ENCODE measurements at regions not wholly inside any gene's neighbourhood (a gene's known extent, or its start where the extent isn't known, plus 50 kb on each side); places are given as distances from the start of the nearest gene placed in this dataset.
A peak's percentile ranks its signal among the peaks of the same experiment; 100 is the strongest.

DNA sequence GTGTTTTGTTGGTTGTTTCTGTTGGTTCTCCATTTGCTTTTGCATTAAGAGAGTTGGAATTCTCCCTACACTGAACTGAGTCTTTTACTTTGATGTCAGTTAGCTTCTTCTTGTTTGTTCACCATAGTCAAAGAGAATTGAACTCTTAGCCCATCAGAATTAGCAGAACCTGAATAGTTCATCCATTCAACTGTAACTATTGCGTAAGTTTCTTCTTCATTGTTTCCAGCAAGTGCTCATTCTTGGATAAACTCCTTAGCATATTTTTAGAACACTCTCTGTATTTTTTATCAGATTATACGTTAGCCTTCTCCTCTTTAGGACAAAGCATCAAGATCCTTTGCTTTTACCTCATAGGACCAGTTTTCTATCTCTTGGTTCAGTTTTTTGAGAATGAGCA is 128.4 kb upstream of the RAB11FIP2 start:
- no peak for DNase-seq (ENCODE audit: low read depth in 2 of 2)

DNA sequence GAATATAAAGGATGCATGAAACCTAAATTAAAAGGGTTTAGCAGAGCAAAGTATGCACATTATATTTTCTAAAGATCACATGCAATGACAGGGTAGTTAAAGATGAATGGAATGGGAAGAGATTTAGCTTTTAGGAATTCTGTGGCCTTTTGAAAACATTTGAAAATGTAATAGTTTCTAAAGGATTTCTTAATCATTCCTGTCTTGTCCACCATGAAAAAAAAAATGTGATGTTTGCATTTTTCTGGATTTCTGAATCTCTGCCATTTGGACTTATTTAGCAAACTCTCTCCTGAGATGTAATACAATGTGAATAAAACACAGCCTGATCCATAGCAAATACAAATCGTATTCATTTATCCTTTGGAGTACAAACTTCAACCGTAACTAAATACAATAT is 126.6 kb upstream of the RAB11FIP2 start:
- DNase-seq (ENCODE audit: low read depth in 2 of 2) = peak; percentile 60 to 62

DNA sequence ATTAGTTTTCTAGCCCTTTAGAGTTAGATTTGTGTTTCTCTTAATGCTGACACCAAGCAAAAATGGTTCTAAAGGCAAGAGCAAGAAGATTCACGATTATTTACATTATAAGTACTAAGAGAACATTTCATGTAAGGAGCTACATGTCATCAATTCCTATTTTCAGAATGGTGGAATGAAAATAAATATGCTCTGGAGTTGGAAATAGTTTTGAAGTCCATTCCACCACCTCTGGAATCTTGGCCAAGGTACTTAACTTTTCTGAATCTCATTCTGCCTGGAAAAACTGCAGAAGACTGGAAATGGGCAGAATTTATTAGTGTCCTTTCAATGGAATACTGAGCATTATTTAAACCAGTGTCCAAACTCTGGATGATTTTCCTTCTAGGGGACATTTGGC is 125.1 kb upstream of the RAB11FIP2 start:
- DNase-seq (ENCODE audit: low read depth in 2 of 2) = peak; percentile 24 to 27

DNA sequence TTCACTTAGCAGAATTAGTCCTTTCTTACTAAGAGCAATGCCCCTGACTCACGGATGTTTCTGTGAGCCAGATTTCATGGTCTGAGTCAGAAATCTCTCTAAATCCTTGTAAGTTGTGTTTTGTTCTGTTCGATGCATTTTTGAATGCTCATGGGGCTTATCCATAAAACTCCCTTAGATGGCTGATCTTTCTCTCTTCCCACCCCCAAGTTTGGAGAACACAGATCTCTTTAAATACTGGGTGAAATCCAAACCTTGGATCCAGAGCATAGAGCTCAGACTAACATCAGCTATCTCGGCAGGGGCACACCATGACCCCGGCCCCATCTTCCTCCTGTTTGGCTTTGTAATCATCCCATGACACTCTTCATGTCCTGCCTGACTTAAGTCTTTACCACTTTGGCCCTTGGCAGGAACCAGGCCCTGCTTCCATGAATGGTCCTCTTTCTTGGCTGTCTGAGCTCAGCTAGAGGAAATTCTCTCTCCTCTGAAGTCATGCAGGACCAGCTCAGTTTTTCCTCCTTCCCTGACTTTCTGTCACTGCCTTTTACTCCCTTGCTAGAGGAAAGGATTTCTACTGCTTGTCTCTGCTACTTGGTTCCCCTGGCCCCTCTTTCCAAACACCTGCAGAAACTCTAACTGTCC is 120.4 kb upstream of the RAB11FIP2 start:
- peak; percentile 67 to 73 for DNase-seq (ENCODE audit: low read depth in 2 of 2)

DNA sequence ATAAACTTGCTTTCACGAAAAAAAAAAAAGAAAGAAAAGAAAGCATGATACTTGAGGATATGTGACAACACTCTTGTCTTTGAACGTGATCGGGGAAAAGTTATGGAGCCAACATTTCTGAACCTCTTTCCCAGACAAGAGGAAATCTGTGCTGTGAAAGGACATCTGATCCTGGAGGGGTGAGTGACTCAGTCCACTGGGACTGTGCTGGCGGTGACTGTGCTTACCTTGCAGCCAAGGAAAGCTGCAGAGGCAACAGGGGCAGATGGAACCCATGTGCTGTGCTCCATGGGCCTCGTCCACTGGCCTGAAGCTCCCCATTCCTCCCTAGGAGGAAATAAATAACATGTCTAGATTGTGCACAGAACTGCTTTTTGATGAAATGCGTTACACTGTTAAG is 116.5 kb upstream of the RAB11FIP2 start:
- DNase-seq (ENCODE audit: low read depth in 2 of 2) = peak in 1 of 2 experiments; percentile 17

DNA sequence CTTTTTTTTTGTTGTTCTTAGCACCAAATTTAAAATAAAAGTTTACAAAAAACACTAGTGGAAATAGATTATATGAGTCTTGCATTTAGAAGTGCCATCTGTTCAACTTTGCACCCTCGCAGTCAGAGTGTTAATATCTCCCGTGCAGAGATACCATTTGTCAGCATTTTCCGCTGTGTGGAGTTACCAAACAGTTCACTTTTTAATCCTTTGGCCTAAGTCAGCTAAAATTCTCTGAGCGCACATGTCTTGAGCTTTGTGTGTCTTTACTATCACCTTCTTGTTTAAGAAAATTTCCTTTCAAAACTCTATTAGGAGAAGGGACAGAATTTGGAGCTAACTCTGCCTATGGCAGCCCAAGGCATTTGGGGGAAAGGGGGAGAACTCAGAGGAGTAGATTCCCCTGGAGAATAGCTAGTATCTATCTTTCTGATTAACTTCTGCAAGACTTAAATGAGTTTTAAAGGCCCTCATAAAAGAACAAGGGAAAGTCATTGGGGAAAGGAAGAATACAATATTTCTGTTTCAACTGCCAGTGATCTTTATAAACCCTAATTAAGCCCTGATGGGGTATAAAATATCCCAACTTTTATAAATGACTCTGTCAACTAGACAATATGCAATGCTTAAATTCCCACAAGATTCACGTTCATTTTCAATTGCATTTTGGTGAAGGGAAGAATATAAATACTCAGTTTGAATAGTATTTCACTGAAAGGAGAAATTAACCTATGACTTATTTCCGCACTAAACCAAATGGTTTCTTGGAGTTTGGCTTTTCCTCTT is 114.9 kb upstream of the RAB11FIP2 start:
- peak in 1 of 2 experiments; percentile 20 for DNase-seq (ENCODE audit: low read depth in 2 of 2)

DNA sequence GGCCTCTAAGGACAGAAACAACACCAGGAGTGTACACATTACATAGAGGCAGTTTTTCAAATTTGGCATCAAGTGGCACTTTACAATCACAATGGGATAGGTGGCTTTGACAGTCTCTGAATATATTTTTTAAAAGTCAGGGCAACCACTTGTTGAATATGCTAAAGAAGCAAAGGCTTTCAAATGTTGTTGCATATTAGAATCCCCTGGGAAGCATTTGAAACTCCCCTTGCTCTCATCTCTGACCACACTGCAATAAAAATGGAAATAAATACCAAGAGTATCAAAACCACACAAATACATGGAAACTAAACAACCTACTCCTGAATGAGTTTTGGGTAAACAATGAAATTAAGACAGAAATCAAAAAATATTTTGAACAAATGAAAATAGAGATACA is 106.5 kb upstream of the RAB11FIP2 start:
- DNase-seq (ENCODE audit: low read depth in 2 of 2) = no peak

DNA sequence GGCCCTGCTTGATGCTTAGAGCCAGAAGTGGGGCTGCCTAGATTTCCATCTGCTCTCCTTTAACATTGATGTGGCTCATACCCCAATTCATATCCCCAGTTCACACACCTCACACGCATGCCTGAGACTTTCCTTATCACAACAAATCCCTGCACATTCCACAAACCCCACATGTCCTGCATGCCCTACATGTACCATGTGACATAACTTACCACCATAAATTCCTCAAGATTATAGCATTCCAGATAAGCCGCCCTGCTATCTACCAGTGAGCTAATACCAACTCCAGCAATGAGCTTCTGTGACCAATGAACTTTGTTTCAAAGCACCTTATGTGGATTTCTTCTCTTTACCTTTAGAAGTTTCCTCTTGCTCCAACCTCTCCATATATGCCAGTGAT is 104.7 kb upstream of the RAB11FIP2 start:
- no peak for DNase-seq (ENCODE audit: low read depth in 2 of 2)

DNA sequence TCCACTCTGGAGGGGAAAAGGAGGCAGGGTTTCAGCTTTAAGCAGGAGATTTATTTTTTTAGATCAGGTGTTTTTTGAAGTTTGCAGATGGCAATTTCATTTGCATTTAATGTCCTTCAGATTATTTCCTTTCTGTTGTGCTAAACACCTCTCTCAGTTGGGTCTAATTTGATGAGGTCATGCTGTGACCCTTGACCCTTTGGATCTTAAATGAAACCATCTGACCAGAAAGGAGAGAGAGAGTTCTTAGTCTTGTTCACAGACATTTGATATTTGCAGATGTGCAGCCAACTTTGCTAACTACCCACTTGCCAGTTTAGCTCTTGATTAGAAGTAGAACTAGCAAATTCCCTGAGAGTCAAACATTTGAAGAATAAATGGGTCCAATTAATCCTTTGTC is 101.5 kb upstream of the RAB11FIP2 start:
- DNase-seq (ENCODE audit: low read depth in 2 of 2) = no peak

DNA sequence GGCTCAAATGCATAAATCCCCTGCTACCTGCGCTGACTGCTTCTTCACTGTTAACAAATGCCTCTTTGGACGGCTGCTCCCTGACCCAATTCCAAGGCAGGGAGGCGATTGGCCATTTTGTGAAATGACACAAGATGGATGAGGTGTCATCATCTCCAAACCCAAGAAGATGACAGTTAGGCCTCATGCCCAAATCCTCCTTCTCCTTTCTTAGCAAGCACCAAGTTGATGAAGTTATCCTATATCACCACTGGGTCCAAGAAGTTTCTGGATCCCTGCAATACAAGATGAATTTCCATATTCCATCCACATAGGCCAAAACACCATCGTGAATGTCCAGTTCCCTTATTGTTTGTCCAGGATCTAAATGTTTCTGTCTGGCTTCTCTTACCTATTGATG is 98.5 kb upstream of the RAB11FIP2 start:
- DNase-seq (ENCODE audit: low read depth in 2 of 2) = no peak

DNA sequence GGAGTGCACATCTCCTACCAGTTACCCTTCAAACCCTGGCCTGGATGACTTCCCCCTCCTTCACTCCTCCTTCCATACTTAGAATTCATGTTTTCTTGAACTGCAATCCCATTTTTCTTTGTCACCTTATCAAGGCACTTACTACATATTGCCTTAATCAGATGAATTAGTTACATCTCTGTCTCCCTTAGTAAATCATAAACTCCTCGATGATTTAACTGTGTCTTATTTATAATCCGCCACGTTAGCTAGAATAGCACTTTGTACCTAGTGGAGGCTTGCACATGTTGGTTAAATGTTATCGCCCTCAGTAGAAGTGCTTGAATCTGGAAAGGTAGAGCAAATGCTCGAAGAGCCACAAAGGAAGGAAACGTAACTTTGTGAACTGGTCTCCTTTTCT is 94.7 kb upstream of the RAB11FIP2 start:
- no peak for DNase-seq (ENCODE audit: low read depth in 2 of 2)

DNA sequence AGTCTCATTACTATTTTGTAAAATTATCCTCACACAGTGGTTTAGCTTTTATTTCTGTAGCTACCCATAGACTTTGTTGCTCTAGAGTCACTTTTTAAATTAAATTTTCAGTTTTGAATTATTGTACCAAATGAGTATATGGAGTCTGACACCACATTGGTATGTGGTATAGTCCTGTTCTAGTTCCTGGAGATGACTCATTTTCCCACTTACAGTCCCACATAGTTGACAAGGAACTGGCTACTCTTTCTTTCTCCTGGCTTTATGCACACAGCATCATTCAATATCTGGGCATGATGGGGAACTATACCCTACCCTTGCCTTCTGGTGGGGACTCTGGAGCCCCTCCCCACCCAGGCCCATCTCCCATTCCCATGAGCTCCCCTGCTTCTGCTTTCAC is 92.6 kb upstream of the RAB11FIP2 start:
- peak; percentile 7 to 11 for DNase-seq (ENCODE audit: low read depth in 2 of 2)

DNA sequence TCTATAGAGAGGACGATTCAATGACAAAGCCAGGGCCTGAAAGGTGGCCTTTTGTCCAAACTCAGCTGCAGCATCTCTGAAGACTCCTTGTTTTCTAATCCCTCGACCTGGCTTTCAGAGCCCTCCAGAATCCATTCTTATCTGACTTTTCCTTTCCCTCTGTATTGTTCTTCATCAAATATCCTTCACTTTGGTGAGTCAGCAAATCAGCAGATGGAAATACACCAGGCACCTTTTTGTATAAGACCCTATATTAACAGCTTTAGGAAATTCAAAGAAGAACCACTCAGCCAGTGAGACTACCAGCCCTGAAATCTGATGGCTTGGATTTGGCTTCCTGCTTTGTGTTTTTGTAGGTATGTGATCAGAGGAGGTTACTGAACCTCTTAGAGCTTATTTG is 81.9 kb upstream of the RAB11FIP2 start:
- no peak for DNase-seq (ENCODE audit: low read depth in 2 of 2)

DNA sequence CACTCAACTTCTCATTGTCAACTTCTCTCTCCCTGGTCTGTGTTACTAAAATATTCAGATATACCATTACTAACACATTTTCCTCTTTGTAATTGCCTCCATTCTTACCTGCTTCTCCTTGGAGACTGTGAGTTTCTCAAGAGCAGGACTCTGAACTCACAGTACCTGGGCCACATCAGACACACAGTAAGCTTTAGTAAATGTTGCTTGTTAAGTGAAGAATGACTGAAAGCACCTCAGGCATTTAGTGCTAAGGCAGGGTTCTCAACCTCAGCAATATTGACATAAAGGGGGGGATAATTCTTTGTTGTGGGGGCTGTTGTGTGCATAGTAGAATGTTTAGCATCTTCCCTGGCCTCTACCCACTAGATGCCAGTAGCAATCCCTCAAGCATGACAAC is 72.0 kb upstream of the RAB11FIP2 start:
- no peak for DNase-seq (ENCODE audit: low read depth in 2 of 2)

DNA sequence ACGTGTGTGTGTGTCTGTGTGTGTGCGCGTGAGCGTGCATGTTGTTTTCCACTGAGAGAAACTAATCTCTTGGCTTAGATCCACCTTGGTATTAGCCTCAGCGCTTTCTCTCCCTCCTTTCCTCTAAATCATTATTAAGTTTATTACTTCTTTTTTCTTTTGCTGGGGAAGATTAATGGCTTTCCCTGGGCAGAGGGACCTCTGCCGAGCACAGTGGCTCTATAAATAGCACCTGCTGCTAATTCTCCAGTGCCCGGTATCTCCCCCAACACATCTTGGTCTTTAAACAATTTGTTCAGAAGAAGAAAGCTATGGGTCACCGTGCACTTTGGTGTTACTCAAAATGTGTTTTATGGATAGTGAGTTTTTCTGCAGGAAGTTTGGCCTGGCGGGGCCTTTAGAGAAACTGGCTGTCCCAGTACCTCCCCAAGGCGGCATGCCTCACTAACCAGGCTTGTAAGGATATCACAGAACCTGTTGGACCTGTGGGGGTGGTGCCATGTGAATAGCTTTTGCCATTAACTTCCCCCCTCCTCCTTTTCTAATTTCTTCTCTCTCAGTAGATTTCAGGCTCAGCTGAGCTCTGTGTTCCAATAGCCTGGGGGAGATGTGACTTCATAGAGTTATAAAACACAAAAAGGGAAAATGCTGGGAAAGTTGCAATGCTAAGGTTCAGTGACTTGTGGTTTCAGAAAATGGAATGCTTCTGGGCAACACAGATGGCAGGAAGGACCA is 70.1 kb upstream of the RAB11FIP2 start:
- DNase-seq (ENCODE audit: low read depth in 2 of 2) = no peak

DNA sequence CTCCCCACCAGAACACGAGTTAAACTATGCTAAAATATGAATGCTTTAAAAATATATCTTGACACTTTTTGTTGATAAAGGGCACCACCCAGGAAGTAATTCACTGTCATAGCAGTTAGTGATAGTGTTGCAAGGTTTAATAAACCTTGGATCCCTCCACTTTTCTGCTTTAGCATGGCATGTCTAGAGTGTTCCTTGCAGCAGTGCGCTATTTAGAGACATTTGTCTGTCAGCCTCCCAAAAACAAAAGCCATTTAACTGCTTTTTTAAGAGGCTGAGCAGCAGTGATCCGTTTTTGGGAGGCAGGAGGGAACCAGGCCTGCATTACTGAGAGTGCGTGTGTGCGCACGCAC is 69.6 kb upstream of the RAB11FIP2 start:
- no peak for DNase-seq (ENCODE audit: low read depth in 2 of 2)

DNA sequence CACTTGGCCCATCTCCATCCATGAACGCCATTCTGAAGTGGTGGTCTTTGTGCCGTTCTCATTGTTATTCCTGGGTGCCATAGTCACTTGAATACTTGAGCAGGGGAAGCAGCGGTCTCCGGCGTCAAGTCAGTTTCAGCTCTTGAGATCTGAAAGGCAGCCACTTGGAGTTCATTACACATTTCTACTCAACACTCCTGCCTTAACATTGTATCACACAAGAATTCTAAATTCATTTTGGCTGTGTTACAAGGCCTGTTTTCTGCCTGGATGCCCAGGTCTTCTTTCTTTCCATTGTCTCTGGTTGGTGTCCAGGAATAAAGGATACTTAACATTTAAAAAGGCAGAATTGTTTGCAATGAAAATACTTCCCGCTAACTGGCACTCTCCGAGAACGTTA is 69.0 kb upstream of the RAB11FIP2 start:
- no peak for DNase-seq (ENCODE audit: low read depth in 2 of 2)

DNA sequence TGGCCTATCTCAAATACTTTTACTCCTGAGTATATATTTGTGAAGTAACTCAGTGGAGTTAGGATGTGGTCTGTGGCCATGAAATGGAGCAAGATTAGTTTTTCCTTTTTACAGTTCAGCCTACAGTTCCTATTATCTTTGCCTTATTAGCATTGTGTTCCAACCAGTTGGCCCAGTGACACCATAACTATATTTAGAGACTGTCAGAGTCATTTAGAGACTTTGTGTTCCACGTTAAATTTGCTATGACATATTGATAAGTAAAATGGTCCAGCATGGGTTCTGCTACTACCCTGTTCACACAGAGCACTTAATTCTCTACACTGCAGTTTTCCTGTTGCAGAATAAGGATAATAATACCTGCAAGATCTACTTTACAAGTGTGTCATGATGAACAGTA is 68.3 kb upstream of the RAB11FIP2 start:
- no peak for DNase-seq (ENCODE audit: low read depth in 2 of 2)

DNA sequence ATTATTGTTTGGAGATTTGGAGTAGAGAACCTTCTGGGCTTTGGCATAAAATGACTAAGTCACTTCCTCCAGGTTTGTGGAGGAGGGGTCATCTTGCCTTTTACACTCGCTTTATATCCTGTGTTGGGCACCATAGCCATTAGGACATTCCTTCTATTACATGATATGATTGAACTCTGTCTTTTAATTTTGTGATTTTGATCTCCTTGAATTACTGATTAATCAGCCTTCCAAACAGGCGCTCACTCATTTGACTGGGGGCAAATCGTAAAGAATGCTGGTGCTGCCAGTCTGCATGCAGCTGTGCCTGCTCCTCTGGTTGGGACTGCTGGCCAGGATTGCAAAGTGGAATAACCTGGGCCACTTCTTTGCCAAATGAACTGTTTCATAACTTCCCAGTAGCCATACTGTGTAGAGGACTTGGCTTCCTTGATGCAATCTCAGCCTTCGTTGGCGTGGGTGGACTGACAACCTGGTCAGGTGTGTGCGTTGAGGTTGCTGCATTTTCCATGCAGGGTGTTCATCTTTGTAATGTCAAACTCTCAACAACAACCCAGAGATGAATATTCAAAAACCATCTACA is 65.9 kb upstream of the RAB11FIP2 start:
- DNase-seq (ENCODE audit: low read depth in 2 of 2) = no peak

DNA sequence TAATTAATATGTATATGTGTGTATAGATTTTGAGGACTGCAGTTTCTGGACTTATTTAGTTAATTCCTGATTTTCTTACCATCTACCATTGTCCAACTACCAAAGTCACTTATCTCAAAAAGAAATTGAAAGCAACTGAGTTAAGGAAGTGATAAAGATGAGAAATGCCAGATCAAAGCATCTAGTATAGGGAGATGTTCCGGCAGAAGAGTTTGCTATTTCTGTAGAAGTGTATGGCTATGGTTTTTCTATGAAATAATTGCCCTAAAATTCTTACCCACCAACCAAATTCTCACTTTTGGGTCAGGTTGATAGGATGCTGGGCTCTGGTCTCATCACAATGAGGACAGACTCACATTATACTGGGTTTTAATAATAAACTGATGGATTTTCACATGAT is 64.0 kb upstream of the RAB11FIP2 start:
- no peak for DNase-seq (ENCODE audit: low read depth in 2 of 2)

DNA sequence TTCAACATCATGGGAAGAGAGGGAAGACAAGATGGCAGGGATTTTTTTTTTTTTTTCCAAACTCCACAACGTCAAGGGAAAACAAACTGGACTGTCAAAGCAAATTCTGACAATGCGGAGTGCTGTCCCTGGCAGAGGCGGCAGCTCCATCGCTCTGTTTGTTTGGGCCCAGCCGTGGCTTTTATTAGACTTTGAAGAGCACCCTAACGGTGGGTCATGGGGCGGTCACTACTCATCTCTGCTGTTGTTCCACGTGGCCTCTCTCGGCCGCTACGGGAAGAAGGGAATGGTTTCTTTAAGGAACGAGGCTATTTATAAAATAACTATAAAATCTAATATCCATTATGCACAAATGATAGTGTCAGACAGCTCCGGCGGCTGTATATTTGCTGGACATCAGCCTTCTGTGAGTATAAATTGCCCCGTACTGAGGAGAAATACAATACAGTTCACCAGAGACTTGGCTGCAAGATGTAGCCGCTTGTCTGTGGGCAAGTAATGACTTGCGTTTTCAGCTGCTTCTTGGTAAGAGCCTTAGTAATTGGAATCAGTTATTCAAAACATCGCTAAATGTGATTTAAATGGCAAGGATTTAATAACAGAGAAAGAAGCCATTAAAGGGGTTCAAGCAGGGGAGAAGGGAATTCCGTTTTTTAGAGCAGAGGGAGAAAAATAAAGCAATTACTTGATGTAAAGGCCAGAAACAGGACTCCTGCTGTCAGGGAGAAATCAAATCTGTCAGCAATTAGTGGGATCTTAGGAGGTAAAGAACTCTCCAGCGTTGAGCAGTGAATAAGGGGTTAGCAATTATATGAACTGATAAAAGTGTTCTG is 61.7 kb upstream of the RAB11FIP2 start:
- DNase-seq (ENCODE audit: low read depth in 2 of 2) = peak in 1 of 2 experiments; percentile 7

DNA sequence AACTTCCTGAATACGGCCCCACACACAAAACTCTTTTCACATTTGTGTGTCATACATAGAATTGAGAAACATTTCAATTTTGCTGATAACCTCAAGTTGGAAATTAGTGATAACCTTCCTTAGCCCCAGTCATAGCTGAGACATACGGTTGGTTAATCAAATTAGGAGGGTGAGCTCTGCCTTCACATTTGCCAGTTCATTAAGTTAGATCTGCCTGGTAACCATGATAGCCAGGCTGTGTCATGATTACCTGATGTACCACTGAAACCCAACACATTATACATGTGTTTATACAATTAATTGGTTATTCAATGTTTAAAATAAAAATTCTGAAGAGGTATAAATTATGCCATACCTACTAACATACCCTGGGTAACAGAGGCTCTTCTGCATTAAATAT is 60.8 kb upstream of the RAB11FIP2 start:
- DNase-seq (ENCODE audit: low read depth in 2 of 2) = no peak
